Thyroid gland (tissue), 4 donors: ENCODE measurements at regions not wholly inside any gene's neighbourhood (a gene's known extent, or its start where the extent isn't known, plus 50 kb on each side); places are given as distances from the start of the nearest gene placed in this dataset.
"Not testable (repeated sequence)": the region's sequence is repeated elsewhere in the genome, so short reads cannot be mapped to it uniquely, and the experiment has no call there.

ENCODE experiments used
- DNase-seq, 2 donors: peaks; one replicate each; pipeline ENCODE4 v3.0.0-alpha.2; 2019
- H3K27ac ChIP-seq, 3 donors: fragments of 200-600 bp; sonication (generic); 1 replicate in 2 of 3; 2 replicates in 1 of 3; pipeline ENCODE4 v1.5.1; 2016 to 2019; ENCODE audit warnings: mild to moderate bottlenecking in 1 of 3, moderate library complexity in 1 of 3
- H3K27me3 ChIP-seq: fragments of 200-600 bp; sonication (generic); one replicate; pipeline ENCODE4 v1.5.1; 2019
- H3K36me3 ChIP-seq, 2 donors: fragments of 200-600 bp; sonication (generic); one replicate each; pipeline ENCODE4 v1.5.1; 2016 to 2019
- H3K4me1 ChIP-seq, 2 donors: fragments of 200-600 bp; sonication (generic); one replicate each; pipeline ENCODE4 v1.5.1; 2017 to 2019
- H3K4me3 ChIP-seq, 3 donors: fragments of 200-600 bp; sonication (generic); replicated peaks in 1 of 3; 1 replicate in 2 of 3; 2 replicates in 1 of 3; pipeline ENCODE4 v1.5.1; 2016; ENCODE audit warnings: mild to moderate bottlenecking in 1 of 3
- H3K9me3 ChIP-seq: fragments of 200-600 bp; sonication (generic); one replicate; pipeline ENCODE4 v1.5.1; 2017
- CTCF ChIP-seq, 6 experiments: fragments of 200-600 bp in 3 of 6; fragments of 450-650 bp in 3 of 6; sonication (generic) in 3 of 6; IDR thresholded peaks; one replicate each; pipeline ENCODE4 v1.5.1; 2016 to 2019; ENCODE audit warnings: antibody characterized with exemption in 6 of 6, mild to moderate bottlenecking in 2 of 6, inconsistent platforms in 1 of 6, moderate library complexity in 1 of 6
- POLR2A ChIP-seq, 2 donors: fragments of 450-650 bp; IDR thresholded peaks; one replicate each; pipeline ENCODE4 v1.6.1; 2017; ENCODE audit warnings: antibody characterized with exemption in 2 of 2, mild to moderate bottlenecking in 2 of 2, moderate library complexity in 1 of 2
- WGBS, 2 donors: methylation state at CpG; one replicate each; pipeline ENCODE4 v1.1.5; 2017; 5-methylcytosine and 5-hydroxymethylcytosine counted together
- intact Hi-C: fragments of 100-400 bp; cut with DNase I; formaldehyde crosslinking; loops from one replicate; pipeline ENCODE4 v1.15.1; 2023

DNA sequence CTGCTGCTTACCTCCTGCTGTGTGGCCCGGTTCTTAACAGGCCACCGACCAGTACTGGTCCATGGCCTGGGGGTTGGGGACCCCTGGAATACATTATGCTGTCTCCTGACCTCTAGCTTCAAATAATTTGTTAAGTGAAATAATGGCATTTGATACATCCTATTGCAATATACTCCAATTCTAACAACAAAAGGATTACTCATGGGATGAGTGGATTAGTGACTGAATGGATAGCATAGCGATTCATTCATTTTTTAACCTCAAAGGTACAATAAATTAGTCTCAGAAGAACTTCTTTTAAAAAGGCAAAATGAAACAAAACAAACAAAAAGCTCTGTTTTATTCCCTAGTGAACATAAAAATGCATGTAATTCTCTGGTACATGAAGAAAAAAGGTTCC, 147.9 kb upstream of the PKP2 start:
- intact Hi-C loops, result no loop called here
- Histone ChIP-seq H3K4me3 (no peak overlapping the region), H3K36me3 (no peaks in the 10 kb centered on the region), H3K9me3 (no peaks in the 10 kb centered on the region), H3K4me1 (no peaks in the 10 kb centered on the region), H3K27ac (no peak overlapping the region), H3K27me3 (no peaks in the 10 kb centered on the region)
- WGBS, 2 donors, result 52 to 61% methylated on average over 2 to 3 of the region's 3 CpGs
- no peak for DNase-seq
- no peak for TF ChIP-seq CTCF (IDR thresholded peaks at IDR 0.05)
- no peak for TF ChIP-seq POLR2A (IDR thresholded peaks at IDR 0.05)

- Histone ChIP-seq H3K4me1 (no peaks in the 10 kb centered on the region), H3K27ac (no peak overlapping the region), H3K27me3 (no peaks in the 10 kb centered on the region), H3K9me3 (no peaks in the 10 kb centered on the region), H3K36me3 (no peaks in the 10 kb centered on the region), H3K4me3 (no peak overlapping the region)
- WGBS, 2 donors, result 87 to 91% methylated on average over 3 of the region's 3 CpGs
- intact Hi-C loops, result no loop called here
- TF ChIP-seq CTCF (IDR thresholded peaks at IDR 0.05) (no peak), POLR2A (IDR thresholded peaks at IDR 0.05) (no peak)
- no peak for DNase-seq
These were observed 145.0 kb upstream of the PKP2 start for GRCh38 chr12:33041562-33041961.

DNA sequence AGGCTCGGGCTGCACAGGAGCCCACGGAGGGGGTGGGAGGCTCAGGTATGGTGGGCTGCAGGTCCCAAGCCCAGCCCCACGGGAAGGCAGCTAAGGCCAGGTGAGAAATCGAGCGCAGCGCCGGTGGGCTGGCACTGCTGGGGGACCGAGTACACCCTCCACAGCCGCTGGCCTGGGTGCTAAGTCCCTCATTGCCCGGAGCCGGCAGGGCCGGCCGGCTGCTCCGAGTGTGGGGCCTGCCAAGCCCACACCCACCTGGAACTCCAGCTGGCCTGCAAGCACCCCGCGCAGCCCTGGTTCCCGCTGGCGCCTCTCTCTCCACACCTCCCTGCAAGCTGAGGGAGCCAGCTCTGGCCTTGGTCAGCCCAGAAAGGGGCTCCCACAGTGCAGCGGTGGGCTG, 137.4 kb upstream of the PKP2 start:
- WGBS, 2 donors, result 93% methylated on average over 3 to 5 of the region's 19 CpGs
- H3K27ac ChIP-seq, H3K27me3 ChIP-seq, H3K36me3 ChIP-seq, H3K4me1 ChIP-seq, H3K9me3 ChIP-seq, H3K4me3 ChIP-seq, DNase-seq, intact Hi-C loops: not testable (repeated sequence)

DNA sequence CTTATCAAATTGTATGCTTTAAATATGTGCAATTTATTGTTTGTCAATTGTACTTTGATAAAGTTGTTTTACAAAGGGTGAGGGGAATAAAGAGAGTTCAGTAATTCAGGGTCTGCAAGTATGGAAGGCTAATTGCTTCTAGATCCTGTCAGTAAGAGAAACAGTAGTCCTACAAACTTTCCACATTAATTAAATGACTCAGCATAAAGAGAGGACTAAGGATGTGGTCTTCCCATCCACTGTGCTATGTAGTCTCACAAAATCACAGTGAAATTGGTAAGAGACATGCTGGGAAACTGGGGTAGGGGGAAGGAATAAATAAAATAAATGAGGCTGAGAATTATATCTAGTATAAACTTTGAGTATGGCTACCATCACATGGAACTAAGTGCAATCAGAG, 130.2 kb upstream of the PKP2 start:
- H3K27me3 ChIP-seq, result no peaks in the 10 kb centered on the region
- H3K36me3 ChIP-seq, result no peaks in the 10 kb centered on the region
- TF ChIP-seq CTCF (IDR thresholded peaks at IDR 0.05), result no peak
- TF ChIP-seq POLR2A (IDR thresholded peaks at IDR 0.05), result no peak
- no peaks in the 10 kb centered on the region for H3K9me3 ChIP-seq
- no peak overlapping the region for H3K4me3 ChIP-seq
- no peak for DNase-seq
- H3K27ac ChIP-seq, result no peak overlapping the region
- H3K4me1 ChIP-seq, result no peaks in the 10 kb centered on the region
- intact Hi-C loops, result no loop called here

DNA sequence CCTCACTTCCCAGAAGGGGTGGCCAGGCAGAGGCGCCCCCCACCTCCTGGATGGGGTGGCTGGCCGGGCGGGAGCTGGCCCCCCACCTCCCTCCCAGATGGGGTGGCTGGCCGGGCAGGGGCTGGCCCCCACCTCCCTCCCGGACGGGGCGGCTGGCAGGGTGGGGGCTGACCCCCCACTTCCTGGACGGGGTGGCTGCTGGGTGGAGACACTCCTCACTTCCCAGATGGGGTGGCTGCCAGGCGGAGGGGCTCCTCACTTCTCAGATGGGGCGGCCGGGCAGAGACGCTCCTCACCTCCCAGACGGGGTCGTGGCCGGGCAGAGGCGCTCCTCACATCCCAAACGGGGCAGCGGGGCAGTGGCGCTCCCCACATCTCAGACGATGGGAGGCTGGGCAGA, 126.1 kb upstream of the PKP2 start:
- DNase-seq, H3K4me3 ChIP-seq, intact Hi-C loops, H3K4me1 ChIP-seq, H3K27me3 ChIP-seq, H3K36me3 ChIP-seq, H3K27ac ChIP-seq, H3K9me3 ChIP-seq: not testable (repeated sequence)
- WGBS, 2 donors, result 92 to 100% methylated on average over 1 to 8 of the region's 20 CpGs

GRCh38 chr12:33017029-33017428, 120.5 kb upstream of the PKP2 start:
- H3K27me3 ChIP-seq, intact Hi-C loops, H3K4me1 ChIP-seq, H3K27ac ChIP-seq, DNase-seq, H3K4me3 ChIP-seq, H3K36me3 ChIP-seq, H3K9me3 ChIP-seq: not testable (repeated sequence)
- WGBS, 2 donors, result 52 to 69% methylated on average over 2 of the region's 2 CpGs

DNA sequence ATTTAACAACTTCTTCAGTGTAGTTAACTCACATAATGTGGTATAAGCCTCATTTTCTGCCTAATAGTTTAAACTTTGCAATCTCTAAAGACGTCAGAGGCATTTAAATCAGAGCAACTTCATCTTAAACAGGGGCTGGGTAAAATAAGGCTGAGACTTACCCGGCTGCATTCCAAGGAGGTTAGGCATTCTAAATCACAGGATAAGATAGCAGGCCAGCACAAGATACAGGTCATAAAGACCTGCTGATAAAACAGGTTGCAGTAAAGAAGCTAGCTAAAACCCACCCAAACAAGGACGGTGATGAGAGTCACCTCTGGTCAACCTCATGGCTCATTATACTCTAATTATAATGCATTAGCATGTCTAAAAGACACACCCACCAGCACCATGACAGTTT, 115.6 kb upstream of the PKP2 start:
- no peak overlapping the region for H3K27ac ChIP-seq
- H3K27me3 ChIP-seq, result no peaks in the 10 kb centered on the region
- H3K36me3 ChIP-seq, result no peaks in the 10 kb centered on the region
- DNase-seq, result no peak
- intact Hi-C loops, result no loop called here
- H3K9me3 ChIP-seq, result no peaks in the 10 kb centered on the region
- H3K4me1 ChIP-seq, result no peaks in the 10 kb centered on the region
- no peak overlapping the region for H3K4me3 ChIP-seq
- WGBS, 2 donors, result 37 to 41% methylated on average over 3 of the region's 3 CpGs
- TF ChIP-seq POLR2A (IDR thresholded peaks at IDR 0.05) (no peak), CTCF (IDR thresholded peaks at IDR 0.05) (no peak)
